KBM-7 (cell line): ENCODE measurements at regions not wholly inside any gene's neighbourhood (a gene's known extent, or its start where the extent isn't known, plus 50 kb on each side); places are given as distances from the start of the nearest gene placed in this dataset.

Experiments used
- DNase-seq: peaks from one replicate; pipeline ENCODE4 v3.0.0-alpha.2; 2015
- in situ Hi-C: fragments of 300-500 bp; cut with MboI; formaldehyde crosslinking; loops from 2 replicates; pipeline ENCODE4 v1.14.3; 2020; ENCODE audit warnings: low sequenced_read_pairs, low pct_unique_long_range_greater_than_20kb, mixed read lengths

DNA sequence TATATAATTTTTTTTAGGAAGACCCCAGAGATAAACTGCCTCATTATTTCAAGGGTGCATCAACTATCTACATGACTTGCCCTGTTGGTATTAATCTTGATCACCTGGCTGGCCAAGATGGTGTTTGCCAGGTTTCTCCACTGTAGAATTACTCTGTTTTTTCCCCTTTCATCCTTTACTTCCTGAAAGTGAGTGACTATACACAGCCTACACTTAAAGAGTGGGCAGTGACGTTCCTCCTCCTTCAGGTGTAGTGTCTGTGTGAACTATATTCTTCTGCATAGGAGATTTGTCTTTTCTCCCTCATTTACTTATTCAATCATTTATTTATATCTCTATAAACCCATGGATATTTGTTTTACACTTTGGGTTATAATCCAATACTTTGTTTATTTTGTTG is 246.7 kb downstream of the IRF8 start:
- in situ Hi-C loops, result no loop called here
- DNase-seq, result peak; percentile 24

DNA sequence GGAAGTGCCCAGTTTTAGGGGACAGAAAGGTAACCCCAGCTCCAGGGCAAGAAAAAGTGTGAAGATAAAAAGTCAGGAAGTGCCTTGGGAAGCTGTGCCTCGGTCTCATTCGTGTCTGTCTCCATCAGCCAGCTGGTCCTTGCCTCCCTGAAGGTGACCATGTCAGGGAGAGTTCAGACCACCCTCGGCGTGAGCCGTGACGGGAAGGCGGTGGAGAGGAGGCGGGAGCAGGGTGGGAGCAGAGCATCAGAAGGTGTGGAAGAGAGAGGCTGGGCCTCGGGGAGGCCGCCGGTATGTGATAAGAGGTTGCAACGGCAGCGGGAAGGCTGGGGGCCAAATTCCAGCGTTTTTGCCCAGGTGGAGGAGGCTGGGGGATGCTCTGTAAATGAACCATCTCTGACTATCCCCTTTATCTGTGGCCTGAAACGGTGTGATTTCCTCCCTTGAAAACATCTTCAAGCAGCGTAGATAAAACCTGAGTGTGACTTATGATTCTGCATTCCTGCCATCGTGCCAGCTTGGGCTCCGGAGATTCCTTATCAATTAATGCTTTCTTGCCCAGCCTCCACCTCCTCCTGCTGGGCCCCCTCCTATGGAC is 251.8 kb downstream of the IRF8 start:
- in situ Hi-C loops, result no loop called here

DNA sequence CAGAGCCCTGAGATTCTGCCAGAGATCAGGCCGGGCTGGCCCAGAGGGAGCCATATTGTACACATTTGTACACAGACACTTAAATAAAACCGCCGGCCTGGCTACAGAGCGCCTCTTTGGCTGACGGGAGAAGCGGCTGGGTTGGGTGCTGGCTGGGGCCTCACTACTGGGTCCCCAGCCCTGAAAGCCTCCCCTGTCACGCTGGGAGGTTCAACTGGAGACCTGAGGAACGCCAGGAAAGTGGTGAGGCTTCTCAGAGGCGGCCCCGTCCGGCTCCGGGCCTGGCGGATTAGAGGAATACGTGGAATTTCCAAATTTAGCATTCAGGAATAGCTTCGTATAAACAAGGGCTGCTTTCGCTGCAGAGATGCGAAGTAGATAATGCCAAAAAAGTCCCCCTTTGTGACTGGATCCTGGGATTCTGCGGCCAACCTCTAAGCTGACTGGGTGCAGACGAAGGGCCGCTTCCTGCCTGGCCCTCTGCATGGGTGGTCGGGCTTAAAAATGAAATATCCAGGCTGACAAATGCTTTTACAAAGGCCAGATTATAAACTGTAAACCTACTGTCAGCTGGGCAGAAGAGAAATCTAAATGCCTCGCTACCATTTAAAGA is 252.4 kb downstream of the IRF8 start:
- in situ Hi-C loops, result no loop called here
- DNase-seq, result no peak

More for the DNA sequence above, 251.8 kb downstream of the IRF8 start:
- DNase-seq, result no peak

DNA sequence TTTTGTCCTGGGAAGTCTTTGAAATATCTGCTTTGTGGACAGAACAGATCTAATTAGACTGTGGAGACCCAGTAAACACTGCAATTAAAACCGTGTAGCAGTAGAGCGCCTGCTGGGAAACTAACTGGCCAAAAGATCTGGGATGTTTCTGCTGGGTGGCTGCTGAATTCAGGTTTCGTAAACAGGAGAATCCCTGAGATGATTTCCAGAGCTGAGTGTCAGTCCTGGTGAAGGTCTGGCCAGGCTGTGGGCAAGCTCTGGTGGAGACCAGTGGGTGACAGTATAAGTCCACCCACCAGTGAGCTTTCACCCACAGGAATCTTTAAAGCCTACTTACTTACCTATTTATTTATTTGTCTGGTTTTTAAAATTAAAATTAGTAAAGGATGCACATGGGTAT is 257.2 kb downstream of the IRF8 start:
- in situ Hi-C loops, result no loop called here
- no peak for DNase-seq

DNA sequence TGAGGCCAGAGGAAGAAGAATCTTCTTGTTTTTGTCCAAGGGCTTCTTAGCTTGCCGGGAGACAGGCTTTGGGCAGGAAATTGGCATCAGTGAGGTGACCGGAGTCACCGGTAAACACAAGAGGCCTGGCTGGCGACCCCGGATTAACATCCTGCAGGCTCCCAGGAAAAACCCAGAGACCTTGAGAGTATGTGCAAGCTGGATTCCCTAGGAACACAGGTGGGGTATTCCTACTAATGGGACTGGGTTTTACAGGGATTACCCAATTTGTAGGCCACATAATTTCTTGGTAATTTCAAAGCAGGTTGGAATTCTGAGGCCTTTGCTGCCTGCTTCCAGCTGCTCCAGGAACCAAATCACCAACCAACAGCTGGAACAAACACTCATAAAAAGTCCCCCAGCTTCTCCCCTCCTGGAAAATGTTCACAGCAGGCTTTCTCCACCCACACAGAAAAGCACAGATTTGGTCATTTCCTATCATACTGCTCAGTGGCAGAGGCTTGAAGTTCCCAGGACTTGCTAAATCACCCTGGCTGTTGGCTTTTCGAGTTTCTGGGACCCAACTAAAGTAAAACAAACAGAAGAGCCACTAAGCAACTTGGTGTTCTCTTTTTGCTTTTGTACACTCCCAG is 258.8 kb downstream of the IRF8 start:
- in situ Hi-C loops, result no loop called here
- DNase-seq, result no peak

DNA sequence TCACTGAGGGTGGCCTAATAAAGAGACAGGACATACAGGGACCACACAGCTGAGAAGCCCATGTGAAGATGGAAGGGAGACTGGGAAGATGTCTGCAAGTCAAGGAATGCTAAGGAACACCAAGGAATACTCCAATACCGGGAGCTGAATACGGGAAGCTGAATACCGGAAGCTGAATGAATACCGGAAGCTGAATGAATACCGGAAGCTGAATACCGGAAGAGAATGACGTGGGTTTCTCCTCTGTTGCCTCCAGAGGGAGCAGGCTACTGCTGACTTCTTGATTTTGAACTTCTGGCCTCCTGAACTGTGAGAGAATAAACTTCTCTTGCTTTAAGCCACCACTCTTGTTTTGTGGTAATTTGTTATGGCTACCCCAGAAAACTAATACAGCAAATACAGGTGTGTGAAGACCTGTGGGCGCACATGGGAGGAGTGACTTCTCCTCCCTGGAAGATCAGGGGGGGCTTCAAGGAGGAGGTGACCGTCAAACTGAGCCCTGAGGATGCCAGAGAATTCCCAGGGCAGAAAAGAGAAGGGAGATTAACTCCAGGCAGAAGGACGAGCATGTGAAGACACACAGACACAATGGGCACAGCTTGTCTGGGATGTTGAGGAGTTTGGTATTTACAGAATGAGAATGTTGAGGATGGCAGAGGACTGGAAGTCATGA is 259.9 kb downstream of the IRF8 start:
- in situ Hi-C loops, result no loop called here
- peak; percentile 3 for DNase-seq

DNA sequence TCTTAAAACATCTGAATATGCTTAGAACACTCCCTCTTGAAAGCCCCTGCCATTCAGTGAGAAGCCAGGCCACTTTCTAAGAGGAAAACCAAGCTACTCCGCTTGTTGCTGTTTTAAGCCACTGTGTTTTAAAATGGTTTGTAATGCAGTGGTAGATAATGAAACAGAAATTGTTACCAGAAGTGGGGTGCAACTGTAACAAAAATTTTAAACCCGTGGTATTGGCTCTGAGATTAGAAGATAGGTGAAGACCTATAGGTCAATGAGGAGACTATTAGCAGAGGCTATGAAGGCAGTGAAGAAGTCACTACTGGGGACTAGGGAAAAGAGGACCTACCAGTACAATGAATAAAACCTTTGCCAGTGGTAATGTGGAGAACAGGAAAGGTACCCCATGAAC is 266.5 kb downstream of the IRF8 start:
- in situ Hi-C loops, result no loop called here
- no peak for DNase-seq

DNA sequence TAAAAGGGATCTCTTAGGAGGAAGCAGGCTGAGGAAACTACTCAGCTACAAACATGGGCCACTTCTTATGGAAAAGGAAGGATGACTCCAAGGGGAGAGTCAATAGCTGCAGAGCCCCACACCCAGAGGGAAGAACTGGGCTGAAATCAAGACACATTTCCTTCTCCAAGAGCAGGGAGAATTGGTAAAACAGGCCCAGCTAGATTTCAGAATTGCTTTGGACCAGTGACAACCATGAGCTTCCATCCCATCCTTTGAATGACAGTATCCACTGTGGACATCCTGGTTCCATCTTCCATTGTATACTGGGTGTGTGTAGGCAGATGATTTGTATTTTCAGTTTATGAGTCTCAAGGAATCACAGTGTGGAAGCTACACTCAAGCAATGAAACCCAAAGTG is 267.5 kb downstream of the IRF8 start:
- in situ Hi-C loops, result no loop called here
- DNase-seq, result no peak

DNA sequence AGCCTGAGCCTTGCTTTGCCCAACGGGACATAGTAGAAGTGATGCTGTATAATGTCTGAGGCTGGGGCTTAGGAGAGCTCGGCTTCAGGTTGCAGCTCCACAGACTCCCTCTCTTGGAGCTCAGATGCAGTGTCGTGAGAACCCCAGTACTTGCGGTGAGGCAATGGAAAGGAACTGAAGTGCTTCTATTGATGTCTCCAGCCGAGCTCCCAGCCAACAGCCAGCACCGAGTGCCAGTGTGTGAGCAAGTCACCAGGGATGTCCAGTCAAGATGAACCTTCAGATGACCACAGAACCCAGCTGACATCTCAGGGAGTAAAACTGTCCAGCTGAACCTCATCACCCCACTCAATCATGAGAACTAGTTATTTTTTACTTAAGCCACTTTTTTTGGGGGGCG is 268.1 kb downstream of the IRF8 start:
- no peak for DNase-seq
- in situ Hi-C loops, result no loop called here

DNA sequence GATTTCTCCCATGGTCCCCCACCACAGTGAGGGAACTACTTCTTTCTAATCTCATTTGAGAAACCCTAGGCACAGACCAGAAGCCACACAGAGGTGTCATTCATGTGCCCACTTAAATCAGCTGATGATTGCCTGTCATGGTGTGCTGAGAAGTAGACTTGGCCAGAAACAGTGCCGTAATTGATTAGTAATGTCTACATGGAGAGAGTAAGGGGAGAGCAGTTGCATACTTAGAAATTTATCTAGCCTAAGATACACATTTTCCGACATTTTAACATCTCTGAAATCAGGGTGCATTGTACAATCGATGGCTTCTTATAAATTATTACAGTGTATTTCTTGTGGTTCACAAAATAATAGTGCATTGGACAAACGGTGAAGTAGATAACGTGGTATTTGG is 271.8 kb downstream of the IRF8 start:
- in situ Hi-C loops, result no loop called here
- no peak for DNase-seq

DNA sequence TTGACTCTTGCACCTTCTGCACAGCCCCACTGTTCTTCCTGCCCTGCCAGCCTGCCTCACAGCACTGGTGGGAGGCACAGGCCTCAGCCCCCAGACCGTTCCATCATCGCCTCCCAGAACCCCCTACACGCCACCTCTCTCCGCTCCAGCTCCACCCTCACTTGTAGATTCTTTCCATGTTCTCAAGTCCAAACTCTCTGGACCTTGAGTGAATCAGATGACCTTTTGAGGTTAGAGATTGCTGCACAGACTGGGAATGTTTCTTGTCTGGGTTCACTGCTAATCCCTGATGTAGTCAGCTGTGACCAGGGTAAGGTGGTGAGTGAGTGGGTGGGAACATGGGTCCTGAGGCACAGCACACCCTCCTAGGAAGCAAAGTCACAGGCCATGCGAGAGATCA is 272.4 kb downstream of the IRF8 start:
- DNase-seq, result no peak
- in situ Hi-C loops, result no loop called here

DNA sequence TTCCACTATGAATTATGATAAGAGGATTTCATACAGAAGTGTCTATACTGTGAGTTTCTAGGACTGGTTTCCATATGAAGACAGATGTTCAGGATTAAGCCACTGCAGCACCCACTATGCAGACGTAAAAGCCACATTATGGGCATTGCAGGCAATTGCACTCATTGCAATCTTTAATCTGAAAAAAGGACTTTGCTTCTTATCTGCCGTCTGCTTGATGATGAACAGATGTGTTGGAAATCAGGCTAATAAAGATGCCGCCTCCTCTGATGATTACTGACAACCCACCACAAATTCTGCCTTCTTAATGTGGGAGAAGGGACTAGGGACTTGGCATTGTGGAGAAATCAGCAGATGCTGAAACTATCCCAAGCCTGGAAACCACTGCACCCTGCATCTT is 276.9 kb downstream of the IRF8 start:
- in situ Hi-C loops, result no loop called here

DNA sequence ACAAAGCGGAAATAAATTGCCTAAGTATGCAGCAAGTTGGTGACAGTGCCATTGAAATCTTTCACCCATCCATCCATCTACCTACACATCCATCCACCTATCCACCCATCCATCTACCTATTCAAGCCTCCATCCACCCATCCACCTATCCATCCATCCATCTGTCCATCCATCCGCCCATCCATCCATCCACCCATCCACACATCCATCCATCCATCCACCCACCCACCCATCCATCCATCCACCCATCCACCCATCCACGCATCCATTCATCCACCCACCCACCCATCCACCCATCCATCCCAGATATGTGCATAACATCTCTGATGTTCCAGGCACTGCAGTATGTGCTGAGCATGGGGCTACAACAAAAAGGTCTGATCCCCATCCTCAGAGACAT is 277.5 kb downstream of the IRF8 start:
- in situ Hi-C loops, result no loop called here

More for the DNA sequence above, 276.9 kb downstream of the IRF8 start:
- no peak for DNase-seq

DNA sequence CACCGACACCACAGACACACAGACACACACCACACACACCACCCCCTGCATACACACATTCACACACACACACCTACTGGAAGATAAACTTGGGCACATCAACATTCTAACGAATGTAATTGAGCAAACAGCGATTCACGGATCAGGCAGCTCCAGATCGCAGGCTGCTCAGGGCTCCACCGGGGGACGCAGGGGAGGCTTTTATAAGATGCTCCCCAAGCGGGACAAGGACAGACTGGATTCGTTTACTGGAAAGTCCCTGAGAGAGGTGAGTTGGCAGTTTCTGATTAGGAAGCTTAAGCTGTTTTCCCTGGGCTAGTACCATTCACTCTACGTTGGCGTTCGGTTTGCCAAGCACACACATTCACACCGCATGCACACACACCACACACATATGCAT is 281.3 kb downstream of the IRF8 start:
- no peak for DNase-seq
- in situ Hi-C loops, result no loop called here

More for the DNA sequence above, 277.5 kb downstream of the IRF8 start:
- no peak for DNase-seq

DNA sequence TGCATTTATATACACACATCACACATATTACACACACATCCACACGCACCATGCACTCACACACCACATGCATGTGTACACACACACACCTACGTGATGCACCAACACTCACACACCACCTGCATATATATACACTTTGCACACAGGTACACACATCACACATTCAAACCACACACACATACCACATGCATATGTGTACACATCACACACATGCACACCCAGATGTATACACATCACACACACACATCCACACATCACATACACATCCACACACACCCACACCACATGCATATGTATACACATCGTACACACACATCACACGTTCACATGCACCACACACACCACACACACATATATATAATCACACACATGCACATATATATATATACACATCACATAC is 281.8 kb downstream of the IRF8 start:
- no peak for DNase-seq
- in situ Hi-C loops, result no loop called here

DNA sequence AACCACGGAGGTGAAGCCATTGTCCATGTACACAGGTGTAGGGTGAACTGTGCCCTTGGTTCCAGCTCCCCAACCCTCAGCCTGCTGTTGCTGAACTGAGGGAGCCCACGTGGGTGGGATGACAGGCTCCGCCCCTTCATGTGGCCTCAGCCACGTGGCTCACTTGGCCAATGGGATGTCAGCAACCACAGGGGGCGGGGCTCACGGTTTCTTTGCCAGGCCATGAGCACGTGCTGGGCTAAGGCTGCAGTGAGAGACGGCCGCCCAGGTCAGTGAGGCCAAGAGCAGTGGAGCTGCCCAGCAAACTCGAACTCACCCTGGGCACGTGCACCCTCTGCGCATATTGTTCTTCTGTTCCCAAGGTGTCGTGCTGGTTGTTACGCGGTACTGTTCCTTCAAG is 282.6 kb downstream of the IRF8 start:
- no peak for DNase-seq
- in situ Hi-C loops, result no loop called here

DNA sequence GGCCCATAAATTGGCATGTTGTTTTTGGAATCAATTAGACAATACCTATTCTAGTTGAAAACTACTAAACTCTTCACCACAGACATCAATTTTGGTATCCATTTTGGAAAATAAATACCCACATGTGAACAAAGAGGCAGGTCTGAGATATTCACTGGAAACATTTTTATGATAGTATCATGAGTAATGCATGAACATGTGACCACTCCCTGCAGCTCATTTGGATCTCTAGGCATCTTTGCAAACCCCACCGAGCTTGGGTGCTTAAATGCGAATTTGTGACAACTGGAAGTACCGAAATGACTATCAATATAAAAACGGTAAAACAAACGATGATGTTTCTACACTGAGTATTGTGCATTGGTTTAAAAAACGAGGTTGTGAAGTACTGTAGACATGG is 285.2 kb downstream of the IRF8 start:
- in situ Hi-C loops, result no loop called here
- DNase-seq, result no peak

DNA sequence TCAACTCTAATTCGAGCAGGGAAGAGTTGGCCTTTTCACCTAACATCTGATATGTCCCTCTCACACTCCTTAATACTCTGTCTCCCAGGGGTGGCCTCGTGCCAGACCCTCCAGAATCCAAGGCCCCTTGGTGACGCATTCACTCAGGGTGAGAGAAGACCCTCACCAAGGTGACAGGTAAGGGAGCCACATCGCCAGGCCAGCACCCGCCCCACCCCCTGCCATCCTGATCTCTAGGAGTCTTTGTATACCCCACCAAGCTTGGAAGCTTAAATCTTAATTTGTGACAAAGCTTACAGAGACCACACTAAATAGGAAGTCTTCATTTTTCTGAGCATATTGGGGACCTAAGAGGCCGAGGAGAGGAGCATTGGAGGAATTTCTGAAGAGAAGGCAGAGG is 286.1 kb downstream of the IRF8 start:
- in situ Hi-C loops, result no loop called here
- DNase-seq, result no peak

DNA sequence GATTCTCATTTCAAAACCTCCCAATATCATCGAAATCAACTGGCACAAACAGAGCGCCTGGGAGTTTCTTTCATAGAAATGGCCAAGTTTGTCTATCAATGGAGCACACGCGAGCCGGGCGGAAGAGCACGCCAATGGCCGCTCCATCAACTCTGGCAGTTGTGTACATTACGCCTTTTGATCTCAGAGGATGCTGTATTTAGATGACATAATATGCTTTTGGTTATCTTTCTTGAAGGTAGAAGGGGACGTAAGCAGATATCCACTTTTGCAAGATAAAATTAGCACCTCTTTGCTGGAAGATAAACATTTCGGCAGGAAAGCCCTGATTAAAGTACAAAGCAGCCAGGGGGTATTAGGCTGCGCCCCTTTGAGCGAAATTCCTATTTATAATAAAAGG is 287.4 kb downstream of the IRF8 start:
- DNase-seq, result no peak
- in situ Hi-C loops, result no loop called here

DNA sequence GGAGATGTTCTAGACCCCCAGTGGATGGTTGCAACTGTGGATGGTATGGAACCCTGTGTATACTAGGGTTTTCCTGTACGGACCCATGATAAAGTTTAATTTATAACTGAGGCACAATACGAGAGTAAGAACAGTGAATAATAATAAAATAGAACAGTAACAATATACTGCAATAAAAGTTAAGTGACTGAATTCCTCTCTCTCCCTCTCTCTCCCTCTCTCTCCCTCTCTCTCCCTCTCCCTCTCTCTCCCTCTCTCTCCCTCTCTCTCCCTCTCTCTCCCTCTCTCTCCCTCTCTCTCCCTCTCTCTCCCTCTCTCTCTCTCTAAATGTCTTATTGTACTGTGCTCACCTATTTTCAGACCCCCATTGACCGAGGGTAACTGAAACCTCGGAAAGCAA is 291.0 kb downstream of the IRF8 start:
- DNase-seq, result no peak
- in situ Hi-C loops, result no loop called here
